GM12874 (cell line): ENCODE measurements at regions not wholly inside any gene's neighbourhood (a gene's known extent, or its start where the extent isn't known, plus 50 kb on each side); places are given as distances from the start of the nearest gene placed in this dataset.

ENCODE experiments used
- TF ChIP-seq, protein P1 (sequence below): IDR thresholded peaks from 2 replicates; pipeline ENCODE4 v1.5.1; 2011; ENCODE audit warnings: low read depth, mild to moderate bottlenecking, control low read depth, low read length, moderate library complexity; ENCODE audit not compliant: insufficient read depth

DNA sequence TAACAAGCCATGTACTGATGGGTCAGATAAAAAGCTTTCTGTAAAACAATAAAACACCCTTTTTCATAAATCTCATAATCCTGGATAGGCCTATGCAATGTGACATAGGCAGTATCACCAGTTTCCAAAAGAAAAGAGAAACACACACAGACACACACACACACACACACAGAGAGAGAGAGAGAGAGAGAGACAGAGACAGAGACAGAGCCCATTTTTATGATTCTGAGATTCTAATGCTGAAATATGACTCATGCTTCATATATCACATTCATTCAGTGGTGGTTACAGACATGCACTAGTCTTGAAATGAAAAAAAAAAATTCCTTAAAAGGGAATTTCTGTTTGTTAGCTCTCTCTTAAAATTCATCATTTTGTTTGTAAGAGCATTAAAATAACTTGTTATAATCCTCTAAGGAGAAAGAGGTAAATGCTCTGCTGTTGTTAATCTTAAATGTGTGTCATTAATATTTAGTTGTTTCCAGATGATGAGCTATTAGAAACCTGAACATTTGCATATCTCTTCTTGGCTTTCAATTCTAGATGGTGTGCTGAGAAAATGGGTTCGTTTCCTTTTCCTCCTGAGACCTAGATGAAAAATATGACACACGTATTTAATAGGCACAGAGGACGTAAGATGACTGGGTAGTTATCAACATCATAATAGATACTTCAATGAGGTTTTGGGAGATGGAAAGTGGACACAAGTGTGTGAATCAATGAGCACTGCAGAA is 1598.7 kb upstream of the ACVR2A start:
- TF ChIP-seq, protein P1, sequence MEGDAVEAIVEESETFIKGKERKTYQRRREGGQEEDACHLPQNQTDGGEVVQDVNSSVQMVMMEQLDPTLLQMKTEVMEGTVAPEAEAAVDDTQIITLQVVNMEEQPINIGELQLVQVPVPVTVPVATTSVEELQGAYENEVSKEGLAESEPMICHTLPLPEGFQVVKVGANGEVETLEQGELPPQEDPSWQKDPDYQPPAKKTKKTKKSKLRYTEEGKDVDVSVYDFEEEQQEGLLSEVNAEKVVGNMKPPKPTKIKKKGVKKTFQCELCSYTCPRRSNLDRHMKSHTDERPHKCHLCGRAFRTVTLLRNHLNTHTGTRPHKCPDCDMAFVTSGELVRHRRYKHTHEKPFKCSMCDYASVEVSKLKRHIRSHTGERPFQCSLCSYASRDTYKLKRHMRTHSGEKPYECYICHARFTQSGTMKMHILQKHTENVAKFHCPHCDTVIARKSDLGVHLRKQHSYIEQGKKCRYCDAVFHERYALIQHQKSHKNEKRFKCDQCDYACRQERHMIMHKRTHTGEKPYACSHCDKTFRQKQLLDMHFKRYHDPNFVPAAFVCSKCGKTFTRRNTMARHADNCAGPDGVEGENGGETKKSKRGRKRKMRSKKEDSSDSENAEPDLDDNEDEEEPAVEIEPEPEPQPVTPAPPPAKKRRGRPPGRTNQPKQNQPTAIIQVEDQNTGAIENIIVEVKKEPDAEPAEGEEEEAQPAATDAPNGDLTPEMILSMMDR = no peak

- TF ChIP-seq, protein P1 = no peak
These were observed 1600.0 kb upstream of the ACVR2A start for GRCh38 chr2:146244830-146245229.

DNA sequence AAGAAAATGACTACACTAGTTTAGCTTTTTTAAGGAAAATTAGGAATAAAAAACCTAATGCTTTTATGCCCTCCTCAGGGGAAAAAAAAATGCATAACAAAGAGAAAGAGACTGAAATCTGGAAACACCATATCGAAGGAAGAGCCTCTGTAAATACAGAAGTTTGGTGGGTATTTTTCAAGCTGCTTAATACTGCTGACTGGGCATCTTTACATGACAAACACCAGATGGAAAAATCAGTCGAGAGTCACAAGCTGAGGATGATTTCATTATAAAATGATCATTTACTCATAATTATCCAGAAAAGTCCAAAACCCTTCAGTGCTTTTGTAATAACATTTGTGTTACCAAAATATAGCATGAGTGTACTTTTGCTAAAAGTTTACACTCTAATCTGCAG is 1600.7 kb upstream of the ACVR2A start:
- TF ChIP-seq, protein P1 = no peak

GRCh38 chr2:146241023-146241422 is 1603.8 kb upstream of the ACVR2A start:
- TF ChIP-seq, protein P1 = no peak

- TF ChIP-seq, protein P1 = no peak
These were observed 1604.4 kb upstream of the ACVR2A start for GRCh38 chr2:146240391-146240790.

GRCh38 chr2:146239392-146240135 is 1605.3 kb upstream of the ACVR2A start:
- TF ChIP-seq, protein P1 = no peak

DNA sequence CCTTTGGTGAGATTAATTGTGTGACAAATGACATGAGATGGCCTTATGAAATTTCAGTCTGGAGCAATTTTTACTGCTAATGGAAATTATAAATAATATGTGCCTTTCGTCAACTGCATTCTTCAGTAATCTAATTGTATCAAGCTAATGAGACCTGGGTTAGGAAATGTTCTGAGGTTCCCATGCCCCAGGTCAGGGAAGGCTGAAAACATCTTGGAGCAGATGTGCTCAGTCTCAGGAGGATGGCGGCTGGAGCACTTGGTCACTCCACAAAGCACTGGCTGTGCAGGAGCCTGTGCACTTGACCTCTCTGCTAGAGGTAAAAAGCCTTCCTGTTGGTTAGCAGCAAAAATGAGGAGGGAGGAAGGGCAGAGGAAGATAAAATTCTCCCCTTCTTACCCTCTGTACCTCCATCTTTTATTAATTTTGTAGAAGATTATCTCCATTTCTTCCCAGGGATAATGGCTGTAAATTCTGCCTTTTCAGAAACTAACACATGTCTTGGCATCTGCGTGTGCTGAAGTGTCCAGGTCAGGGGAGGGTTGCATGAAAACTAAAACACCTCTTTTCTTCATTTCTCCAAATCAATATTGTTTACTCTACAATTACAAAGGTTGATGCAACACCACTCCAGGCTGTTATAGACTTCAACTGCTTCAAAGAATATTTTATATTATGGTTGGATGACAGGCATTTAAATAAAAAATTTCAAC is 1606.4 kb upstream of the ACVR2A start:
- TF ChIP-seq, protein P1 = no peak
